ENCODE measurements at regions not wholly inside any gene's neighbourhood (a gene's known extent, or its start where the extent isn't known, plus 50 kb on each side); places are given as distances from the start of the nearest gene placed in this dataset.

DNA sequence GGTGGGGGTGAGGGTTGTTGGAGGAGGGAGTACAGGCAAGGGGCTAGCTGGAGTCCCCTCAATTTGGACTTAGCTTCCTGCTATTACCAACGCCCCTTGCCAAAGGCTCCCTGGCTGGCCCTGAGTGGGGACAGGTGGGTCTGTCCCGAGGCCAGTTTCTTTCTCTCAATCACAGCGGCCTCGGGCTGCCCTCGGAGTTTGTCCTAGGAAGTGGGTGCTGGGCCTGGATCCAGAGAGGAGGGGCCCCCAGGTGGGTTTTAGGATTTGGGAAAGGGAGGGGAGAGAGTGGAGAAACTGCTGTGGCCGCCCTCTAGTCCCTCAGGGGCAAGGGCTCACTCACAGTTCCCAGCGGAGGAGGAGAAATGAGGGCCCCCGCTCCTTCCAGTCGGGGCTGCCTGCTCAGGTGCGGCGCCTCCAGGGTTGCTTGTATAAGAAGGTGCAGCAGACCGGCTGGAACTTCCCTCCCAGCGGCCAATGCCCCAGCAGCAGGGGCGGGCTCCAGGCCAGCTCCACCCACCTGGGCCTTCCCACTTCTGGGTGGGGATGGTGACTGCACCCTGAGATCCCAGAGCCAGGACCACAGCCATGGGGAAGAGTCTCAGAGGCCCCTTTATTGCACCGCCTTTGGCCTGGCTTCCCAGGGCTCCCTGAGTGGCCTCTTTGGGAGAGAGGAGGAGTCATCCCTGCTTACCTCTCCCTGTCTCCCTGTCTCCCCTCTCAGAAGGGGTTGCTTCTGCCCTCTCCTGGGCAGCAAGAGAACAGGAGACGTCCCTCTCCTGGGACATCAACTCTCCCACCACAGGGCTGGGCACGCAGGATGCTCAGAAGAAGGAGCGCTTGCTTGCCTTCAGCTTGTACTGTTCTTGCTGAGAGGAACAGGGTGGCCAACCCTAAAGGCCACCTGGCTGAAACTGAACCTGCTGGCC lies 112.0 kb upstream of the SMURF2 start (continued):
- TF ChIP-seq, protein P1, sequence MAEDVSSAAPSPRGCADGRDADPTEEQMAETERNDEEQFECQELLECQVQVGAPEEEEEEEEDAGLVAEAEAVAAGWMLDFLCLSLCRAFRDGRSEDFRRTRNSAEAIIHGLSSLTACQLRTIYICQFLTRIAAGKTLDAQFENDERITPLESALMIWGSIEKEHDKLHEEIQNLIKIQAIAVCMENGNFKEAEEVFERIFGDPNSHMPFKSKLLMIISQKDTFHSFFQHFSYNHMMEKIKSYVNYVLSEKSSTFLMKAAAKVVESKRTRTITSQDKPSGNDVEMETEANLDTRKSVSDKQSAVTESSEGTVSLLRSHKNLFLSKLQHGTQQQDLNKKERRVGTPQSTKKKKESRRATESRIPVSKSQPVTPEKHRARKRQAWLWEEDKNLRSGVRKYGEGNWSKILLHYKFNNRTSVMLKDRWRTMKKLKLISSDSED (CRISPR knock-in tag; IDR thresholded peaks at IDR 0.05), result no peak
- TF ChIP-seq SUZ12 (IDR thresholded peaks at IDR 0.05; ENCODE audit: low read depth, low read length) (no peak), PTBP1 (IDR thresholded peaks at IDR 0.05; ENCODE audit: low read depth, low read length, poor library complexity, severe bottlenecking) (no peak), GATAD2A (CRISPR knock-in tag; IDR thresholded peaks at IDR 0.05) (0 out of 2 replicates have a peak, but pooled peaks have one; percentile 43), NFE2L1 (CRISPR knock-in tag; IDR thresholded peaks at IDR 0.05; ENCODE audit: borderline replicate concordance) (no peak), ZNF570 (CRISPR knock-in tag; IDR thresholded peaks at IDR 0.05; ENCODE audit: borderline replicate concordance) (no peak), ZSCAN30 (CRISPR knock-in tag; IDR thresholded peaks at IDR 0.05) (no peak), ZFP36L1 (CRISPR knock-in tag; IDR thresholded peaks at IDR 0.05) (no peak), MBNL3 (CRISPR knock-in tag; conservative IDR thresholded peaks at IDR 0.05) (no peak), AGO1 (IDR thresholded peaks at IDR 0.05; ENCODE audit: low read depth, low read length, poor library complexity, severe bottlenecking) (peak; percentile 57)
- TF ChIP-seq, protein P2, sequence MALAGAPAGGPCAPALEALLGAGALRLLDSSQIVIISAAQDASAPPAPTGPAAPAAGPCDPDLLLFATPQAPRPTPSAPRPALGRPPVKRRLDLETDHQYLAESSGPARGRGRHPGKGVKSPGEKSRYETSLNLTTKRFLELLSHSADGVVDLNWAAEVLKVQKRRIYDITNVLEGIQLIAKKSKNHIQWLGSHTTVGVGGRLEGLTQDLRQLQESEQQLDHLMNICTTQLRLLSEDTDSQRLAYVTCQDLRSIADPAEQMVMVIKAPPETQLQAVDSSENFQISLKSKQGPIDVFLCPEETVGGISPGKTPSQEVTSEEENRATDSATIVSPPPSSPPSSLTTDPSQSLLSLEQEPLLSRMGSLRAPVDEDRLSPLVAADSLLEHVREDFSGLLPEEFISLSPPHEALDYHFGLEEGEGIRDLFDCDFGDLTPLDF (CRISPR knock-in tag; IDR thresholded peaks at IDR 0.05), result no peak
- TF ChIP-seq, protein P3, sequence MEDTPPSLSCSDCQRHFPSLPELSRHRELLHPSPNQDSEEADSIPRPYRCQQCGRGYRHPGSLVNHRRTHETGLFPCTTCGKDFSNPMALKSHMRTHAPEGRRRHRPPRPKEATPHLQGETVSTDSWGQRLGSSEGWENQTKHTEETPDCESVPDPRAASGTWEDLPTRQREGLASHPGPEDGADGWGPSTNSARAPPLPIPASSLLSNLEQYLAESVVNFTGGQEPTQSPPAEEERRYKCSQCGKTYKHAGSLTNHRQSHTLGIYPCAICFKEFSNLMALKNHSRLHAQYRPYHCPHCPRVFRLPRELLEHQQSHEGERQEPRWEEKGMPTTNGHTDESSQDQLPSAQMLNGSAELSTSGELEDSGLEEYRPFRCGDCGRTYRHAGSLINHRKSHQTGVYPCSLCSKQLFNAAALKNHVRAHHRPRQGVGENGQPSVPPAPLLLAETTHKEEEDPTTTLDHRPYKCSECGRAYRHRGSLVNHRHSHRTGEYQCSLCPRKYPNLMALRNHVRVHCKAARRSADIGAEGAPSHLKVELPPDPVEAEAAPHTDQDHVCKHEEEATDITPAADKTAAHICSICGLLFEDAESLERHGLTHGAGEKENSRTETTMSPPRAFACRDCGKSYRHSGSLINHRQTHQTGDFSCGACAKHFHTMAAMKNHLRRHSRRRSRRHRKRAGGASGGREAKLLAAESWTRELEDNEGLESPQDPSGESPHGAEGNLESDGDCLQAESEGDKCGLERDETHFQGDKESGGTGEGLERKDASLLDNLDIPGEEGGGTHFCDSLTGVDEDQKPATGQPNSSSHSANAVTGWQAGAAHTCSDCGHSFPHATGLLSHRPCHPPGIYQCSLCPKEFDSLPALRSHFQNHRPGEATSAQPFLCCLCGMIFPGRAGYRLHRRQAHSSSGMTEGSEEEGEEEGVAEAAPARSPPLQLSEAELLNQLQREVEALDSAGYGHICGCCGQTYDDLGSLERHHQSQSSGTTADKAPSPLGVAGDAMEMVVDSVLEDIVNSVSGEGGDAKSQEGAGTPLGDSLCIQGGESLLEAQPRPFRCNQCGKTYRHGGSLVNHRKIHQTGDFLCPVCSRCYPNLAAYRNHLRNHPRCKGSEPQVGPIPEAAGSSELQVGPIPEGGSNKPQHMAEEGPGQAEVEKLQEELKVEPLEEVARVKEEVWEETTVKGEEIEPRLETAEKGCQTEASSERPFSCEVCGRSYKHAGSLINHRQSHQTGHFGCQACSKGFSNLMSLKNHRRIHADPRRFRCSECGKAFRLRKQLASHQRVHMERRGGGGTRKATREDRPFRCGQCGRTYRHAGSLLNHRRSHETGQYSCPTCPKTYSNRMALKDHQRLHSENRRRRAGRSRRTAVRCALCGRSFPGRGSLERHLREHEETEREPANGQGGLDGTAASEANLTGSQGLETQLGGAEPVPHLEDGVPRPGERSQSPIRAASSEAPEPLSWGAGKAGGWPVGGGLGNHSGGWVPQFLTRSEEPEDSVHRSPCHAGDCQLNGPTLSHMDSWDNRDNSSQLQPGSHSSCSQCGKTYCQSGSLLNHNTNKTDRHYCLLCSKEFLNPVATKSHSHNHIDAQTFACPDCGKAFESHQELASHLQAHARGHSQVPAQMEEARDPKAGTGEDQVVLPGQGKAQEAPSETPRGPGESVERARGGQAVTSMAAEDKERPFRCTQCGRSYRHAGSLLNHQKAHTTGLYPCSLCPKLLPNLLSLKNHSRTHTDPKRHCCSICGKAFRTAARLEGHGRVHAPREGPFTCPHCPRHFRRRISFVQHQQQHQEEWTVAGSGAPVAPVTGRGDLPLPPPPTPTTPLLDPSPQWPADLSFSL (CRISPR knock-in tag; IDR thresholded peaks at IDR 0.05), result no peak
- TF ChIP-seq, protein P4, sequence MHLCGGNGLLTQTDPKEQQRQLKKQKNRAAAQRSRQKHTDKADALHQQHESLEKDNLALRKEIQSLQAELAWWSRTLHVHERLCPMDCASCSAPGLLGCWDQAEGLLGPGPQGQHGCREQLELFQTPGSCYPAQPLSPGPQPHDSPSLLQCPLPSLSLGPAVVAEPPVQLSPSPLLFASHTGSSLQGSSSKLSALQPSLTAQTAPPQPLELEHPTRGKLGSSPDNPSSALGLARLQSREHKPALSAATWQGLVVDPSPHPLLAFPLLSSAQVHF (CRISPR knock-in tag; IDR thresholded peaks at IDR 0.05), result no peak
- TF ChIP-seq, protein P5, sequence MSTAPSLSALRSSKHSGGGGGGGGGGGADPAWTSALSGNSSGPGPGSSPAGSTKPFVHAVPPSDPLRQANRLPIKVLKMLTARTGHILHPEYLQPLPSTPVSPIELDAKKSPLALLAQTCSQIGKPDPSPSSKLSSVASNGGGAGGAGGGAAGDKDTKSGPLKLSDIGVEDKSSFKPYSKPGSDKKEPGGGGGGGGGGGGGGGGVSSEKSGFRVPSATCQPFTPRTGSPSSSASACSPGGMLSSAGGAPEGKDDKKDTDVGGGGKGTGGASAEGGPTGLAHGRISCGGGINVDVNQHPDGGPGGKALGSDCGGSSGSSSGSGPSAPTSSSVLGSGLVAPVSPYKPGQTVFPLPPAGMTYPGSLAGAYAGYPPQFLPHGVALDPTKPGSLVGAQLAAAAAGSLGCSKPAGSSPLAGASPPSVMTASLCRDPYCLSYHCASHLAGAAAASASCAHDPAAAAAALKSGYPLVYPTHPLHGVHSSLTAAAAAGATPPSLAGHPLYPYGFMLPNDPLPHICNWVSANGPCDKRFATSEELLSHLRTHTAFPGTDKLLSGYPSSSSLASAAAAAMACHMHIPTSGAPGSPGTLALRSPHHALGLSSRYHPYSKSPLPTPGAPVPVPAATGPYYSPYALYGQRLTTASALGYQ (CRISPR knock-in tag; IDR thresholded peaks at IDR 0.05), result no peak
- TF ChIP-seq, protein P6, sequence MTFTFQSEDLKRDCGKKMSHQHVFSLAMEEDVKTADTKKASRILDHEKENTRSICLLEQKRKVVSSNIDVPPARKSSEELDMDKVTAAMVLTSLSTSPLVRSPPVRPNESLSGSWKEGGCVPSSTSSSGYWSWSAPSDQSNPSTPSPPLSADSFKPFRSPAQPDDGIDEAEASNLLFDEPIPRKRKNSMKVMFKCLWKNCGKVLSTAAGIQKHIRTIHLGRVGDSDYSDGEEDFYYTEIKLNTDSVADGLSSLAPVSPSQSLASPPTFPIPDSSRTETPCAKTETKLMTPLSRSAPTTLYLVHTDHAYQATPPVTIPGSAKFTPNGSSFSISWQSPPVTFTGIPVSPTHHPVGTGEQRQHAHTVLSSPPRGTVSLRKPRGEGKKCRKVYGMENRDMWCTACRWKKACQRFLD (CRISPR knock-in tag; IDR thresholded peaks at IDR 0.05; ENCODE audit: borderline replicate concordance), result peak; percentile 22; the same call in 1 of the 2 replicates

Data from HepG2 (cell line).